GM19452 (cell line): ENCODE measurements at regions not wholly inside any gene's neighbourhood (a gene's known extent, or its start where the extent isn't known, plus 50 kb on each side); places are given as distances from the start of the nearest gene placed in this dataset.

Source experiments
- ATAC-seq: cut with Tn5 transposase; IDR thresholded peaks from one replicate; pipeline ENCODE4 v1.9.1; 2021; ENCODE audit not compliant: unreplicated experiment

DNA sequence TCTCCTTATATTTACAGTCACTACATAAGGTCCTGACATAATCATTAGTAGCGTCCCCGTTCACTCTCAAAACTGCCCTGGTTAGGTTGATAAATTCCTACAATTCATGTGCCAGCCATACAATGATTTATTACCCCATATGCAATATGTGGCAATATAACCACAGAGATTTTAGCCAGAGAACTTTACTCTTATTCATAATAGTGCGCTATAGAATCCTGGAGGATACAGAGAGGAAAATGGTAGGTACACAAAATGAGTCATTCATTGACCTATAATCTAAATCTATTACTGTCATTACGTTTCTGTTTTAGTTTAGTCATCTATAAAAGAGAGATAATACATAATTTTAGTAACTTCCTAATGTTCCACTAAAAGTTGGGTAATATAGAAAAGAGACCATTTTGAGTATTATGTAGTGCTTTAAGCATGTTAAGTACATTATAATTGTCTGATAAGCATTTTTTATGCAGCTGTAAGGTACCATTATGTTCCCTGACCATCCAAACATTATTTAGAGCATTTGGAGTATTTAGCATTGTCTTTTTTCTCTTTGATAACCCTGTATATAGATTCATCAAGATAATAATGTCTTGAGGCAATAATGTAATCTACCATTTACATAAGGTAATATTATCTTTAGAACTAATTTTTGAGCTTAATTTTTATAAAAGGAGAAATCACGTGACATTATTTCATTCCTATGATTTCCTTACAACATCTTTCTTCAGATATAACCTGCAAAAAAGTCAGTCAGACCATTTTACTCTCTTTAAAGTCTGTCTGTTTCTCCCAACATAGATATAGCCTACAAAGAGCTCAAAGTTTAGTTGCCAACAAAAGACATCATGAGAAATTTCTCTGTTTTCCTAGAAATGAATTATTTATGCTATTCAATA is 655.5 kb upstream of the ZNF608 start:
- no peak for ATAC-seq

DNA sequence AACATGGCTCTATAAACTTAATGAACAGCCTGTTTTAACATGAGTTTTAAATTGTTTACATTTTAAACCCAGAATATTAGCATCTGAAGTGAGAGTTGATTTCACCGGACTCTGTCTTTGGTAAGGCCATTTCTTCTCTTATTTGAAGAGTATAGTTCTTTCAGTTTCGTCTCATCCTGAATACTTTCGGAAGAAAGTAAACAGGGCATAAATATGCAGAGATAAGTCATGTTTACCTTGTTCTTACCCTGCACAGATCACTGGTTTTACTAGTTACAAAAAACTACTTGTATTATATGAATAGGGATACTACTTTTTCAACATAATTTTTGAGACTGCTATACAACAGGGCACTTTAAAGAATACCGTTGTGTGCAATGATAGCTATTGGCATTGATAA is 656.3 kb upstream of the ZNF608 start:
- no peak for ATAC-seq

DNA sequence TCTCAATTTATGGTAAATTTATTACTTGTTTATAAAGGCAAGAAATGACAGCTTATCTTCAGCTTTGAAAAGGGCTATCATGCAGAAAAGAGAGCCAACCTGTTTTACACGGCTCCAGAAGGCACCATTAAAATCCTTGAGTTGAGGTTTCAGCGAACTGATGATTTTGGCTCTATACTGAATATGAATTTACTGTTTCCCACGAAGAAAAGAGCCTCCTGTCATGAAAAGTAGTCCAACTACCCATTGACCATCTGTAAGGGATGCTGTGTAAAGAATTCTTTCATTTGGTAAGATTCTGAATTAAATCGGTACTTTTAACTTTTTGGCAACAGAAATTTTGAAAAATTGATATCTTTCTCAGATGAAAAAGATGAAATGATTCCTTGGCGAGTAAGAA is 657.6 kb upstream of the ZNF608 start:
- ATAC-seq = no peak

DNA sequence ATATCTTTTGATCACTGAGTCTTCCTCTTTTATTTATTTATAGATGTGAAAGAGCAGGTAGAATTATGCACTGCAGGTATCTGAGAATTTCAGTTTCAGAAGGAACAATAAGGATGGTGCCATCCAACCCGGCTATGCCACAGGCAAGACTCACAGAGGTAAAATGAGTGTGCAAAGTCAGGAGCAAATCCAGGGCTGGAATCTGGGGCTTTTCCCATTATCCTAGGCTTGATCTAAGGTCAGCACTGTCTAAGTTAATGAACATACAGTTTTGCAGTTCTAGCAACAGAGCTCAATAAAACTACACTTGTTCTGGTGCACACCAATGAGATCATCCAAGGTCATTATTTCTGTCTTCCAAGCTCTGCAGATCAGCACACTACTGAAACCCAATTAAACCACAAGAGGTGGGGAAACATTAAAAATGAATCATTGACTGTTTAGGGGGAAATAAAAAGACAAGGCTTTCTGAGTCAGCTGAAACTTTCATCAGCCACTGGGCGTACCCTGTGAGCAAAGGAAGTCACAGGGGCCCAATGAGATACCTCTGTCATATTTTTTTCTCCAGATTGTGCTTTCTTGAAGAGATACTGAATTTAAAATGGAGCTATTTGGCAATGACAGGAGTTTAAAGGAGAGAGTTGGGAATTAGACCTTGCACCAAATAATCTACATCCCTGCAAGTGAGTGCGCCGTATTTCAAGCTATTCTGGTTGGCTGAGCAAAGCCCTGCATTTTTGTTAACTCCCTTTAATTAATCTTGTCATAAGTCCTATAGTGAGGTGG is 662.2 kb upstream of the ZNF608 start:
- peak; percentile 56 for ATAC-seq

DNA sequence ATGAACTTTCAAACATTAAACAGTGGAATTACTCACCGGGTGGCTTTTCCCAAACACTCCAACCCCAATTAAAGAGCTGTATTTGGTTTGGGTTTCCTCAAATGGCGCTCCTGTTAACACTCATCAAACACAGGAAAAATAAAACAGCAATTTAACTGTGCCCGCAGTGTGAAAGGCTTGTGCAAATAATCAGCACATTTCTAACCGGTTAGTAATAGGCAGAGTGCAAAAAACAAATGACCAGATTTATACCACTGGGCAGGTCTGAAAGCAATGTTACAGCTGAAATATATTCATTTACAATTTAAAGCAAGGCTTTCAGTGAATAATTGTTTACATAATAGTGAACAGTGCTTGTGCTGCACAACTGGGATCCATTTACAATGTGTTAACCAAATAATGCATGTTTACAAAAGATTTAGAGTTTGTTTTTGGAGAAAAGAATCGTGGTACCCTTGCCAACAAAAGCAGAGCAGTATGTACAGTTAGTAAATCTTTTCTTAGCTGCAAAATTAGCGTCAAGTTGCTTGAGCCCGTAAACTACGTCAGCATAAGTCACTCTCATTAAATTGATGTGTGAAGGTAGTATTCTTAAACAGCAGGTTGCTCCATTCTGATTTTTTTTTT is 662.9 kb upstream of the ZNF608 start:
- ATAC-seq = no peak

DNA sequence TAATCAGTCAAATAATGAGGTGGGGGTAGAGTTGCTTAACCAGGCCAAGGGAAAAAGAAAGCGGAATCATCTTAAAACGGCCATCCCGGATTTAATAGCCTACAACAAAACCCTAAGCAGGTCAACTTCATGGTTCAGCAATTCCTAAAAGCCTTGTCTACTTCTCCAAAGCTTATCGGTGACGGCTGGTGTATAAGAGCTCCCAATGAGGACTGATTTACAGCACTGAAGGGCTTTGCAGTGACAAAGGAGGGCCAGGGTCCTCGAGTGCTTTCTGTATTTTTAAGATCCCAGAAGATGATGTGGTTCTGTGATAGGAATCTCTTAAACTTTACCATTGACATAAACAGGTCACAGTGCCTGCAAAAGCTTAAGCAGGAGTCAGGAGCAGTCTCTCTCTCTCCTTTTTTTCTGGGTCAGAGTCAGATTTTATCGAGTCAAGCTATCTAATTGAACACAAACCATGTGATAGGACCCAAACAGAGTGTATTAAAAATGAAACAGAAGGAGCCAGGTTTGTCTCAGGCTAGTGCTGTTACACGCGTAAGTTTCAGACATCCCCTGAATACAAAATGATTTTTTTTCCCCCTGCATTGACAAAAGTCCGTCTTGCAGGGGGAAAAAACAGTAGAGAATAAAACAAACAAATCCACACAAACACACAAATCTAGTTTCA is 663.6 kb upstream of the ZNF608 start:
- no peak for ATAC-seq

DNA sequence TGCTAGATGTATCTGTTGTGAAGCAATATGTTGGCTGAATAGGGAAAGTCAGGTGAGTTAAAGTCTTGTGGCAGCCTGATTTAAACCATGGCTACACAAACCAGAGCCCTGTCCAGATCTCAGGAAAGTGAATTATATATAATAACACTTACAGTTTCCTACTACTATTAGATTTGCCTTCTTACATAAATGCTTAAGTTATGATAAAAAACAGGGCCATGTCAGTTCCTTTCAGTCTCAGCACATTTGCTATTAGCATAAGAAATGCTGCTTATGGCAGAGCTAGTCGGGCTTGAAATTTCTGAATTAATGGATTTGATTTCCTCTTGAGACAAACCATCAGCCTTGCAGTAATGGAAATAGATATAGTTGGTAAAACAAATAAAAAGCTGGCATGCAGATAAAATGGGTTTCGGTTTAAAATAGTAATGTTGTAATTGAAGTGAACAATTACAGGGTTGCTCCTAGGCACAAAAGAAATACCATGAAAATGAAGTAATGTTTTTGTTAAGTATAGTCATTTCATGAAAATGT is 664.2 kb upstream of the ZNF608 start:
- no peak for ATAC-seq

DNA sequence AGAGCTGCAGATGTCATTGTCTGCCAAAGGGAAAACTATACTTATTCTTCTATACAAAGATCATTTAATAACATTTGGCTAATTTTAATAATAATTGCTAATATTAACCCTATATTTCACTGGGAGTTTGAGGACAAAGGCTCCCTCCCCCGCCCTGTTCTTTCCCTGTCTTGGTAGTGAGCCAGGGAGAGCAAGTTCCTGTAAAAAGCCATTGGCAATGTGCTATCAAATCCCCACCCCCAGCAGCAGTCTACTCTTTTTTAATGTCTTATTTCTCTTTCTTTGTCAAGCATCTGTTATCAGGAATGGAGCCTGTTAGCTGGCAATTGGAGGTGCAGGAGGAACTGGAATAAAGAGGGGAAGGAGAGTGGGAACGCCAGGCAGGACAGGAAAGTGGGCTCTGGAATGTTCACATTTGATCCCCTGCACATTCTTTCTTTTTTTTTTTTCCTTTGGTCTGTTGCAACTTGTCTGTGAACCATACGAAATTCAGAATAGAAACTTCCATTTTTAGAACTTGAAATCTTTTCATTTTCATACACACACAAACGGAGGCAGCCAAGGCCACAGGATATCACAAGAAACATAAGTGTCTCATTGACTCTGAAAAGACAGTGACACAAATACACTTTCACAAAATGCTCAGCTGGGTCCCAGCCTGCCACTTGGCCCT is 664.8 kb upstream of the ZNF608 start:
- peak; percentile 56 for ATAC-seq

DNA sequence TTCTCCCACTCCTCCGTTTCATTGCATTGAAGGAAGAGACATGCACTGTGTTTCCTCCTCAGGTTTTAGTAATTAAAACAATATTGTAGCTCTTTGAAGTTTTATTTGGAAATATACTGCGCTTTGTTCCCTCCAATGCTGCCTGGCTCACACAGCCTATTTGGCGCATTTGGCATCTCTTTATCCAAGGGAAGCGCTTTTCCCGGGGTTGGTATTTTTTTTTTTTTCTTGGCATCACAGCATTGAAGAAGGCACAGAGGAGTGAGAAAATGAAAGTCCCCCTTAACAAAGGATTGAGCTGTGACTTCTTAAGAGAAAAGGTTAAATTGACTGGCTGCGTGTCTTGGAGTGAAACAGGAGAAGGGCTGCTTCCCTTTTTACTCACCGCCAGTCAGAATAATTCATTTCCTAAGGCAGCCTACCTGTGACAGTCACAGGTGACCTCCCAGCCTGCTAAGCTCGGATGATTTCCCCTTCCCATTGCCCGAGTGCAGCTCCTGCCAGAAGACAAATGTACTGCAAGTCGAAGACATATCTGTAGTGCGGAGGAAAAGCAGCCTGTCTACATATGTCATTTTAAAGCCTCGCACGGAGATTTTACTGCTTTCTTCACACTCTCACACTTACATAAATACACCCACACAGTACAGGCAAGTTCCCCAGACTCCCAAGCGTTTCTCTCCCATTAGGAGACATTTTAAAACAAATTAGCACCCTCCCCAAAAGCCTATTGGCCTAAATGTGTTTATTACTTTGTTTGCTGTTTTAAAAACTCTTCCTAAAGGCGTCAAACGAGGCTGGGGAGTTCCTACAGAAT is 665.5 kb upstream of the ZNF608 start:
- peak; percentile 52 for ATAC-seq

DNA sequence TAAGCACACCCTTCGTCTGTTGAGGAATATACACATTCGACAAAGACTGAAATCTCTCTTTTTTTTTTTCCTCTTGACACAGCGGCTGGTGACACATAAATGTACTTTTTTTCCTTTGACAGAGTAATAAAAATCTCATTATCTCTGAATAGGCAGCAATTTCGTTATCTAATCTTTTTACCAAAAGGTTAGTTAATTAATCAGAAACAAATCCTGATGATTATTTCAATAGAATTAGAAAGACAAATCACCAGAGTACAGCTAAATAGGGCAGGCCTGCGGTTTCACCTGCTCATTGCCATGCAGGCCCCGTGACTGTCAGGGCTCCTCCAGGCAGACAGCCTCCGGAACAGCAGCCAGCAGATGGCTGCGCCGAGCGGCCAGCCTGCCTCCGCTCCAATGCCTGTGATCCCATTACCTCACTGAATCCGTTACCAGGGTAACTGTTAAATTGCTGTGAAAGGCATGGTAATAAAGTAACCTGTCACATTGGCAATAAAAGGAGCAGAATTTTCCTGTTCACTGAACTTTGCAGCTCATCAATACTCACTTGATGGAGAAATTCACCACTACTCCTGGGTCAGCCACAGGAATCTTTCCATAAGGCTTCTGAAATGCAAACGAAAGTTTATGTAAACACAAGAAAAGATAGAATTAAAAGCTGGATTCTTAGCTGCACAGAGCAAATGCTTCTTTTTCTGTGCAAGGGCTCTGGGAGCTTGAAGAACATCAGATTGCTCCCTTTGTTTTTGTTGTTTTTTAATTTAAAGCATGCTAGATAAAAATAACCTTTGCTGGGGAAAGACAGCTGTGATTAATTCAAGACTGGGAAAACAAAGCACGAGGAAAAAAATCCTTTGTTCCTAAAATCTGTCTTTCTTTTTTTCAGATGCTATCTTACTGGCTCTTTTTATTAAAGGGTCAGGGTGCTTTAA is 666.4 kb upstream of the ZNF608 start:
- ATAC-seq = no peak

DNA sequence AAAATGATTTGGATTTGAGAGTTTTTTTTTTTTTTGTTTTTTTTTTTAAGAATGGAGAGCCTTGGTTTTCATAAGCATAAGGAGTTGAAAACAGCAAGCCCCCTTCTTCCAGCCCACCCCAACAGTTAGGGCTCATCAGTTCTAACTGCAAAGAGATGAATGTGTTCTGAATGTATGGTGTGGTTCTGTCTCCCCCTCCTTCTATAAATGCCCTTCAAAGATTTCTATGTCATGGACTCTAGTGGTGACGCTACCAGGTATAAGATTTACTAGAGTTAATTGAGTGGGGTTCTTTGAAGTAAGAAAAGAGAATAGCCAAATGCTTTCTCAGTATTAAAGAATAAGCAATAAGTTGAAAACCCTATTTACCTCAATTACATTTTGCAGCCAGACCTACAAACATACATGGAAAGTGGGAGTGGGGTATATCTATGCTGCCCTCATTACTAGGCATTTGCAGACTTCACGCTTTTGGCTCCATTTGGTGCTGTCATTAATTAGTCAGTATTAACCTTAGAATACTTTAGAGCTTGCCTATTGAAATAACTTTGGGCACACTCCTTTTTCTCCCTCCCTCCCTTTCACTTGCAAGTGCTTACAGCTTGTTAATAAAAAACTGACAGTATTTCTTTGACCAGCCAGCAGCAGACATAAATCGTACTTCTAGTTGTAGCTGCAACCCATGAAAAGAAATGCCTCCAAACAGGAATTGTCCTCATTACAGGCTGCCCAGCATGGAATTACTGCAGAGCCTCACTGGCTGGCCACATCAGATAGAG is 667.2 kb upstream of the ZNF608 start:
- no peak for ATAC-seq

DNA sequence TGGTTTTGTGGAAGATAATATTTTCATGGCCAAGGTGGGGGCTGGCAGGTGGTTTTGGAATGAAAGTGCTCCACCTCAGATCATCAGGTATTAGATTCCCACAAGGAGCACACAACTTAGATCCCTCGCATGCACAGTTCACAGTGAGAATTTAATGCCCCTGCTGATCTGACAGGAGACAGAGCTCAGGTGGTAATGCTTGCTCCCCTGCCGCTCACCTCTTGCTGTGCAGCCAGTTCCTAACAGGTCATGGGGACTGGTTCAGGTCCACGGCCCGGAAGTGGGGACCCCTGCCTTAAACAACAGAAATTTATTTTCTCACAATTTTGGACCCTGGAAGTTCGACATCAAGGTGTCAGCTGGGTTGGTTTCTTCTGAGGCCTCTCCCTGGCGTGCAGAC is 668.7 kb upstream of the ZNF608 start:
- no peak for ATAC-seq

DNA sequence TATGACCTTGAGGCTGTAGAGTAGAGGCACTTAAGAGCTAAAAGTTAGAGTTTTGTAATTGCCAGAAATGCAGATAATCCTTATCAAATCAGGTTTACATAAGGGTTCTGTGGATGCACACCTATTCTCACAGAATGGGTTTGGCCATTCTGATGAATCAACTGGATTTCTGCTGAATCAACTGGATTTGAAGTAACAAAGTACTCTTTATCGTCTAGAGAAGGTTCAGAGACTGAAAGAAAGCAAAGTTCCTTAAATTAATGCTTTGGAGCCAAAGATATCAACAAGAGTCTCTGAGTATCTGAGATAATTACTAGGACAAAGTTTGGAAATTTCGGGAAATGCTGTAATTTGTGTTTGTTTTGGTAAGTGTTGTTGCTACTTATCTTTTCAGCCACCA is 669.6 kb upstream of the ZNF608 start:
- ATAC-seq = no peak

DNA sequence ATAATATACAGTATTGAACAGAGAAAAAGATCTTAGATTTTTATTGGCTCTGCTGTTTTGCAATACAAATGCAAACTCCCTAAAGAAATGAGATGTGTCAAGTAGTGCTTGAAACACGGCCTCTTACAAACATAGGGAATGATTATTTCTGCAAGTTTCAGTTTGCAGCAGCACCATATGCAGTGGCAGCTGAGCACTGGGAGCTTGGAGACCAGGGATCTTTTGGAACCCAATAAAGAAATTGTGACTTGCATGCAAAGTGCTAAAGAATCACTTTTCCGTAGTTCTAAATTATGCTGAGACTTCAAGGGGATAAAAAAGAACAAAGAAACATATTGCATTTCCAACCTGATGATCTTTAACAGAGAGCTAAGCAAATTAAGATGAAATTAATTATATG is 674.6 kb upstream of the ZNF608 start:
- ATAC-seq = no peak

DNA sequence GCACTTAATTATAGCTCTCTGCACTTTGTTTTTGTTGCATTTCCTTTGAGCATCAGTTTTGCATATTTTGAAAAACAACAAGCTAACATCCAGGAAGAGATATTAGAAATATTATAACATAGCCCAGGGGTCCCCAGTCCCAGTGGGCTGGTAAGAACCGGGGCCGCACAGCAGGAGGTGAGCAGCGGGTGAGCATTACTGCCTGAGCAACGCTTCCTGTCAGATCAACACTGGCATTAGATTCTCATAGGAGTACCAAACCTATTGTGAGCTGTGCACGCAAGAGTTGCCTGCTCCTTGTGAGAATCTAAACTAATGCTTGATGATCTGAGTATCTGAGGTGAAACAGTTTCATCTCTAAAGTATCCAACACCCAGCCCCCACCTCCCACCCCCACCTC is 675.9 kb upstream of the ZNF608 start:
- ATAC-seq = no peak

DNA sequence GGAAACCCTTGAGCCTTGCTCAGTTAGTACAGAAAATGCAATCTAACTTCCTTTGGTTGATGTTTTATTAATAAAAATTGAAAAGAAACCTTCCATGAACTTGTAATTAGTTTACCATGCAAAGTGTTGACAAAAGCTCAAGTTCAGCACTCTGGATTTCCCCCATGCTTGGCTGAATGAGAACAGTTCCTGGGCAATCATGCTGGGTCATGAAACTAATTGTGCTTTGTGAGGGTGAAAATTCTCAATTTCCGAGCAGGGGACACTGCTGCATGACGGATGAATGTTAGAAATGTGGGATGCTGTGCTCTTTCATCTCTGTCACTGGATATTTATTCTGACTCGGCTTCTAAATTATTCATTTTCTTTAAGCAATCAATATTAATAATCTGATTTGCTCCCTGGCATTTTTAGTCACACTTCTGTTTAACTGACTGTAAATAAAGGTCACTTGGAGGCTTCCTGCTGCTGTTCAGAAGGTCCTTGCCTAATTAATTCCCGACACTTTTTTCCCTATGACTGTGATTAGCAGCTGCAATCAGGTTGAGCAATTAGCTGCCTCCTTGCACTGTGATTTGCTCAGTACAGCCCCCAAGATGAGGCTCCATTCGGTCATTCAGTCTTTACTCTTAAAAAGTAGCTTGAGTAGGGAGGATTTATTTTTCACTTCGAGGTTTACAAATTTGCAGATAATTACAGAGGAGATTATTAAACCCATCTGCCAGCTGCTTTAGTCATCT is 678.1 kb upstream of the ZNF608 start:
- ATAC-seq = no peak

DNA sequence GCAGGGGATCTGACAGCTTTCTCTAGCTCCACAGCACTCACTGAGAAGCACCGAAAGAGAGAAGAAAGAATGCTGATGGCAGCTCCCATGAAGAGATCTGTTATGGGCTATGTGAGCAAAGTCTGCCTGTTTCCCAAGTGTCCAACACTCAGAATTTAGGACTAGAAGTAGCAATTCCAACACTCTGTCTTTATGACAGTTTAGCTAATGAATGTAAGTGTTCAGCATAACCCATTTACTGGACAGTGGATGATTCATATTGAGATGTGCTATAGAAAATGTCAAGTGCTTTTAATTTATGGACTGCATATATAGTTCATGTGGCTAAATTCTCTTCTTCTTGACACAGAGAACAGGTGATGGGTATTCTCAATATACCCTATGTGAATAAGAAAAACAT is 683.1 kb upstream of the ZNF608 start:
- ATAC-seq = no peak
